ENCODE measurements at regions not wholly inside any gene's neighbourhood (a gene's known extent, or its start where the extent isn't known, plus 50 kb on each side); places are given as distances from the start of the nearest gene placed in this dataset.

DNA sequence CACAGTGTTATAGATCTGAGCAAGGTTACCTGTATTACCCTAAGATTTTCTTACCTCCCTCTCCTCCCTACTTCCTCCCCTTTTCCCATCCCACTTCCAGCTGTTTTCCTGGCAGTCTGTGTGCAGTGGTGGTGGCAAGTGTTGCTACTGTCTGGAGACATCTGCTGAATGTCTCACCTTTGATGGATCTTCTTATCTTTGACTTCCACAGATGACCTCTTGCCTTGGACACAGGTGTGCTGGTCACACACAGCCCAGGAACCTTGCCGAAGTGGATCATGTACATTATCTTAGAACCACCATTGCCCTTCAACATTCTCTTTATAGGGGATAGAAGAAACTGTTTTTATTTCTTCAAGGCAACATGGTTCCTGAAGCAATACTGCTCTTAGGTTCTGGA lies 245.1 kb downstream of the UTP18 start:
- no peak for TF ChIP-seq CTCF (conservative IDR thresholded peaks at IDR 0.05)
- TF ChIP-seq EZH2 (IDR thresholded peaks at IDR 0.05; ENCODE audit: low read depth) = no peak
